Stimulated activated CD4-positive, alpha-beta T cell treated with anti-CD3 and anti-CD28 coated beads, Interleukin-2, amount 100 ng/mL, for 48 hours (primary cell): ENCODE measurements at regions not wholly inside any gene's neighbourhood (a gene's known extent, or its start where the extent isn't known, plus 50 kb on each side); places are given as distances from the start of the nearest gene placed in this dataset.
"Not testable (repeated sequence)": the region's sequence is repeated elsewhere in the genome, so short reads cannot be mapped to it uniquely, and the experiment has no call there.

Experiments used
- DNase-seq, 2 donors: peaks; one replicate each; pipeline ENCODE4 v3.0.0-alpha.2; 2020

DNA sequence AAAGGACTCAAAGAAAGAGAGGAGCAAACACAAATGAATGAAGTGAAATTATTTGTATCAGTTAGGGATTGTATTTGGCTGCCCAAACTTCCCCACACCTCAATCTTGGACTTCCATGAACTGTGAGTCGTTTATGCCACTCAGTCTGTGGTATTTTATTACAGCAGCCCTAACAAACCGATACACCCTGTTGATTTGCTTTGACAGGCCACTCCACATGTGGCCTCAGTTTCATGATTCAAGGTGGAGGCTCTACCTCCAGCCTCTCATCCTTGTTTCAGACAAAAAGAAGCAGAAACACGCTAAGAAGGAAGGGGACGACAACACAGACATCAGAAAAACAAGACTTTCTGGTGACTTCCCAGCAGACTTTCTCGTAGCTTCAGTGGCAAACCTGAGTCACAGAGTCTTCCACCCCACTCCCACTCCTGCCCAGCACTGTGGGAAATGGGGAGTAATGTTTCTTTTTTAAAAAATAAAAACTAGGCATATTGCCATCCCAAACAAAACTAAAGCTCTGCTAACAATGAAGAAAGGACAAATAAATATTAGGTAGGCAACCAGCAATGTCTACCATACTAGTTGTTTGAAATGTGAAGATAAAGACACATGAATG lies 52.2 kb upstream of the ABCA1 start:
- DNase-seq, result no peak

DNA sequence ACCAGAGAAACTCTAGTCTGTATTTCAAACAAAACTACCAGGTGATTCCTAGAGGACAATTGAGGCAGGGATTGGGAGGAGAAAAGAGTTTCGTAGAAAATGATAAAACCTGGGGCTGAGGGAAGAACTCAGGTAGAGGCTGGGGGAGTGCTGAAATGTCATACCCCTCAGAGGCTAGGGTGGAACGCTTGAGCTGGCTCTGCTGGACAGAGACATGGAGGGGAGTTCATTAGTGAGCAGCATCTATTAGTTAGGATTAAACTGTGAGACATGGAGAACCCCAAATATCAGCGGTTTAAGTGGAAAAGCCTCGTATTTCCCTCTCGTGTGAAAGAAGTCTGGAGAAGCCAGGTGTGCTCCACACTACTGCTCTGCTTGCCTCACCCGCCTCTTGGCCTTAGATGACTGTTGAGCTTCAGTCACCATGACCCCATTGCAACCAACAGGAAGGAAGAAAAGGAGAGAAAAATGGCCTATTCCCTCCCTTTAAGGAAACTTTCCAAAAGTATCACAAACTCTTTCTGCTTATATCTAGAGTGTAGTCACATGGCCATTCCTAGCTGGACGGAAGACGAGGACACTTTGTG lies 53.7 kb upstream of the ABCA1 start:
- no peak for DNase-seq

DNA sequence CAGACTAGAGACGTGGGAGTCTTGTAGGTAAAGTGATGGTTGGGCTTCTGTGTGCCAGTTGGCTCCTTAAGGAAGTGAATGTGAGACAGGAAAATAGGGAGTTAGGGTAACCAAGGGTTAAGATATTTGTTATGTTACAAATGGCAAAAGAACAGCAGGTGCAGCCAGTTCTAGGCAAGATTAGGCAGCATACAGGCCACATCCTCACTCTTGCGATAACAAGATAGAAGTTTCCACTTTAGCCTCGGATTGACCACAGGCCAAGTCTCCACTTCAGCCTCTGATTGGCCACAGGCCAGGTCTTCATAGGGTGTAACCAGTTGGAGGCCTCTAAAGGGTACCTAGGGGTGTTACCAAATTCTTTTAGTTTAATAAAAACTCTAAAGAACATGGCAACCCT lies 54.6 kb upstream of the ABCA1 start:
- no peak for DNase-seq

DNA sequence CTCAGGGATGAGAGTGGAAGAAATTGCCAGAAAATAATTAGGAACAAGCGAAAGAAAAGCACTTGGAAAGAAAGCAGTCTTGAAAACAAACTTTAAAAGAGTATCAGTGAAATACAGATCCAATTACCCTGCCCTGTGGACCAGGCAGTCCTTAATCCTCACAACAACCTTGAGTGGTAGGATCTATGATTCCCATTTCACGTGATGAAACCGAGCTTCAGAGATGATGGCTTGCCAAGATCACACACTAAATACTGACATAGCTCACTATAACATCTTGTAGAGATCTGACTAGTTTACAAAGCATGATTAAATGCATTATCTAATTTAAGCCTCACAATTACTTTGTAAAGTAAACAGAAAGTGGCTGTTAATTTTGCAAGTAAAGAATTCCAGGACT lies 55.5 kb upstream of the ABCA1 start:
- DNase-seq, result no peak

DNA sequence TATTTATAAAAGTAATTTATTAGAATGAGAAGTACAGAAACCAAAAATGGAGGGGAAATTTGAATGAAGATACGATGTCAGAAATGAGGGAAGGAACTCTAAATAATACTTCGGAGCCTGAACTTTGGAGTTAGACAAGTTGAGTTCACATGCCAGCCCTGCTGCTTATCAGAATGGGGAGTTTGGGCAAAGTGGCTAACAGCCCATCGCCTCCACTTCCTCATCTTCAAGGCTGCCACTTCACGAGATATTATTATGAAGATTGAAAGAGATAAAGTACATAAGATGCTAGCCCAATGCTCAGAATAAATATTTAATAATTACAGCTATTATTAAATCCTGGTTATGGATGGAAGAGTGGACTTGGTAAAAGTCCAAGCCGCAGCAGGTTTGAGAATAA lies 56.2 kb upstream of the ABCA1 start:
- DNase-seq, result no peak

DNA sequence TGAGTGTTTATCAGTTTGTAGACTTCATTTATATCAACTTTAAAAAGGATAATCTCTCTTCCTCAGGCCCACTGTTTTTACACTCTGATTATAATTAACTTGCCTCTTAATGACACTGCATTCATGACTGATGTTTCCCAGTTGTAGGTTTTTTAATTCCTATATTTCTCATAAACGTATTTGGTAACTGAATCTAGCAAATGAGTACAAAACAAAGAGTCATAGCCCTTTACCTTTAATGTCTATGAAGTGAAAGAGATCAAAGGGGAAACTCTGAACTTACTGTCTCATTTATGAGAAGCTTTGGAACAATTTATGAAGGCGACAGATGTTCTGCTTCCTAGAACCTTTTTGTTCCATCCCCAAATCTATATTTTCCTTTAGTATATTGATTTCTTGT lies 56.6 kb upstream of the ABCA1 start:
- no peak for DNase-seq

DNA sequence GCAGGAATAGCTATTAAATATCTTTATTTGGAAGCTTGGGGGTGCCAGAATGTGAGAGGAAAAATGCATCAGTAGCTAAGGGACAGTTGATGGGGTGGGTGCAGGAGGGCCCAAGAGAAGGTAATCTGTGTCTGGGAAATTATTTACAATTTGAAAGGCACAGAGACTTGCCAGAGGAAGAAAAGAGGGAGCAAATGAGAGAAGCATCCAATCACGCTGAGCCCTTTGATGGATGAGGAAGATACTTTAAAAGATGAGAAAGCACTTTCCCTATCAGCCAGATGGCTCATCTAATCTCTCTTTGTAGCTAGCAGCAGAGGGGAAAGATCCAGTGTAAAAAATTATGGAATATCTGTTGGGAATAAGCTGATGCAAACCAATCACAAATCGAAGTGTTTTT lies 57.0 kb upstream of the ABCA1 start:
- no peak for DNase-seq

DNA sequence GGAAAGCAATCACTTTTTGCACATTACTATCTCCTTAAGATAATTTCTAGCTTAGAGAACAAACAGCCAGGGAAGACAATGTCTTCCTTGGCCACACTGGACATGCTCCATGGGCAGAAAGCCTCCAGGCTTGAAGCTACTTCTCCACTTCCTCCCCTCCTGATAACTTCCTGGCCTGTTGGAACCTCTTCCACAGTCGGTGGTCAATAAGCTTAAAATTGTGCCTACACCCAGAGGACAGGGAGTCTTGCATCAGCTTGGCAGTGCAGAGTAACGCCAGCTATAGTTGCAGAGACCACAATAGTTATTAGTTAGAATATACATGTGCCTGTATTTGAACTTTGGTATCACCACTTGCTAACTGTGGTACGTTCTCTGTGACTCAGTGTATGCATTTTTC lies 58.1 kb upstream of the ABCA1 start:
- DNase-seq, result no peak

DNA sequence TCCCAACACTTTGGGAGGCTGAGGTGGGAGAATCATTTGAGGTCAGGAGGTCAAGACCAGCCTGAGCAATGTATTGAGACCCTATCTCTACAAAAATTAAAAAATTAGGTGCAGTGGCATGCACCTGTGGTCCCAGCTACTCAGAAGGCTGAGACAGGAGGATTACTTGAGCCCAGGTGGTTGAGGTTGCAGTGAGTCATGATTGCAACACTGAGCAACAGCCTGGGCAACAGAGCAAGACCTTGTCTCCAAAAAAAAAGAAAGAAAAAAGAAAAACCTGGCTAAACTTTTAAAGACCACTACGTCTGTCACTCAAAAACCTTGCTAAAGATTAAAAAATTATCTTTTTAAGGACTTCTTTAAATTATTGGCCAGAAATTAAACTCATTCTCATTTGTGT lies 59.8 kb upstream of the ABCA1 start:
- no peak for DNase-seq

DNA sequence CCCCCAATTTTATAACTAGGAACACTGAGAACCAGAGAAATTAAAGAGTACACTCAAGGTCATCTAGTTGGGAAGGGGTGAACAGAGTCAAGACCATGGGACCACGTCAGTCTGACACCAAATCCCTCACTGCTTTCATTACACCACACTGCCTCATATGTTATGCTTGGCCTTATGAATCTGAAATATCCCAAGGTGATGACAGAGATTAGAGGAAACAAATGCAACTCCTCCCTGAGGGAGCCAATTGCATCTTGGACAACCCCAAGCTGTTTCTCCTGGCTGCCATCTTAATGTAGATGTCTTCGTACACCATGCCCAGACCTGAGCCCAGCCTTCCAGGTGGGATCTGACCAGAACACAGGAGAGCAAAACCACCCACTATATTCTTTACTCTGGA lies 60.6 kb upstream of the ABCA1 start:
- DNase-seq, result no peak

DNA sequence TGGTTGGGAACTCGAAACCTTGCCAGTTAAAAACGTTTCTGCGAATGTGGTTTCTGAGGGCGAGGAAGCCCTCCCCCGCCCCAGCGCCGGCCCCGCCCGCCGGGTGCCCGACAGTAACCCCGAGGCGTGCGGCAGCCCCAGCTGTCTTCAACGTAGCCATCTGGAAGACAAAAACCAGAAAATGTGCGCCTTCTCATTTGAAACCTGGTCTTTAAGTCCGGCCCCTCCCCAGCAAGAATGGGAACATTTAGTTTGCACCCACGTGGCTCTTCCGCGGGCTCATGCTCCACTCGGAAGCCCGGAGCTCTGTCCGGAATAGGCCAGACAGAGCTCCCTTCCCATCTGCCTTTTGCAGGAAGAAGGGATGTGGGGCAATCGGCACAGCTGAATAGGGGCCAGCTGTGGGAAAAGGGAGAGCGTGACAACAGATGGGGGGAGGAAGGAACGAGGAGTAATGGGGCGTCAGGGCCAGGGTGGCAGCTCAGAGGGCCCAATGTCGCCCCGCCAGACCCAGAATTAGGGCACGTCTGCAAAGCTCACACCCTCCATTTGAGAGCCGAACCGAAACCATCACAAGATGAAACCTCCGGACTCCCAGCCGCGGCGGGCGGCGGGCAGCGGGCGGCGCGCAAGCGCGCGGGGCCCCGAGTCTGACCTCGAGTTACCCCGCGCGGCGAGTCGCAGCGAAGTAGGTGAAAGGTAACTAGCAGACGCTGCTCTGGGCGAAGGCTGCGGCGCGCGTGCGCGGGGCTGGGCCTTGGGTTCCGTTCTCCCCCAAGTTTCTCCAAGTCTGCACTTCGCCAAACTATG lies 63.4 kb upstream of the ABCA1 start:
- peak; percentile 71 to 72 for DNase-seq

DNA sequence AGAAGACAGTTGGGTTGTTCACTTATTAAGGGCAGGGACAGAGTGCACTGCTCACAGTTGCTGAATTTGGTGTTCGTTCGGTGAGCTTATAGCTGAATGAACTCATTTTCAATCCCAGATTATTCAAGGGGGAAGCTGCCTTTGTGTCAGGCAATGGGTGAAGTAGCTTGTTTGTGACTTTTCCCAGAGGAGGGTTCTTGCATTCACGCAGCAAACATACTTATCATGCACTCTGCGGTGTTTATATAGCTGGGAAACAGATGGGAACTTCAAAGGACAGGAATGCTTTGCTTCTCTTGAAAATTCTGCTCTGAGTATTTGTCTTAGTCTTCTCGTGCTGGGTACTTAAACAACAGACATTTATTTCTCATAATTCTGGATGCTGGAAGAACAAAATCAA lies 64.7 kb upstream of the ABCA1 start:
- DNase-seq, result no peak

DNA sequence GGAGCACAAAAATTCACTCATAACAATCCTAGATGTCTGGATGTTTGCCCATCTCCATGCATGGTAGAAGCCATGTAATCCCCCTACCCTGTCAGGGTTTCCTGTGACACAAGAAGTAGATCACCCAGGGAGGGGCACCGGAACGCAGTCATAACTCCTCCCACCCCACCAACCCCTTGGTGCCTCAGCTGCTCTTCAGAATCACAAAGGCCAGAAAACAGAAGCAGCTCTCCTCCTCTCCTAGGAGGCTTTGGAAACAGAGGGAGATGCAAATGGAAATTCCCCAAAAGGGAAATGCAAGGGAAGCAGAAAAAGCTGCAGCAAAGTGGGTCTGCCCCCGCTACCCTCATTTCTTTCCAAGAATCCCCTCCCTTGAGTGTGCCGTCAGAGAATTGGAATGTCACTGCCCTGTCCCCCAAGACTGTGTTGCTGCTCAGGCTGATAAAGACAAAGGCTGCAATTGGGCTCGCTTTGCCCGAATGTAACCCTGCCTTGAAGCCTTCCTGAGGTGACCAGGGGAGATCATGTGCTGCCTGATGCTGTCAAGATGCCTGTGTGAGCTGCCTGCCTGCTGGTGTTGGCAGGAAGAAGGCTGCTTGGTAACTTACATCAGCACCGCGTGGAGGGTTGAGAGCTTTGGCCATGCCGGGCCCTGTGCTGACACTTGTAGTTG lies 65.5 kb upstream of the ABCA1 start:
- no peak for DNase-seq

DNA sequence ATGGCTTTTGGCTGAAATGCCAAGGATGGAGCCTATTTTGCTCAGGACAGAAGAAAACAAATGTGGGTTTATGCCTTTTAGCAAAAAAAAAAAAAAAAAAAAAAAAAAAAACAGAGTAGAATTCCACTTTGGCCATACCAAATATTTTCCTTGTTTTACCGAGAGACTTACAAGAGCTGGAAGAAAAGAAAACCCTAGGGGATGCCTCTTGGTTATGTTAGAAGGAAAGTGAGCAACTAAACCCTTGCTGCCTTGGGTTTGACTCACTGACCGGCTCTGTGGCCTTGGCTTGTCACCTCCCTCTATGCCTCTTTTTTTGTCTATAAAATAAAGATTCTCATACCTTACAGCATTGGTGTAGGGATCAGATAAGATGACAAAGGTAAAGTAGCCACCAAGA lies 69.6 kb upstream of the ABCA1 start:
- no peak for DNase-seq

DNA sequence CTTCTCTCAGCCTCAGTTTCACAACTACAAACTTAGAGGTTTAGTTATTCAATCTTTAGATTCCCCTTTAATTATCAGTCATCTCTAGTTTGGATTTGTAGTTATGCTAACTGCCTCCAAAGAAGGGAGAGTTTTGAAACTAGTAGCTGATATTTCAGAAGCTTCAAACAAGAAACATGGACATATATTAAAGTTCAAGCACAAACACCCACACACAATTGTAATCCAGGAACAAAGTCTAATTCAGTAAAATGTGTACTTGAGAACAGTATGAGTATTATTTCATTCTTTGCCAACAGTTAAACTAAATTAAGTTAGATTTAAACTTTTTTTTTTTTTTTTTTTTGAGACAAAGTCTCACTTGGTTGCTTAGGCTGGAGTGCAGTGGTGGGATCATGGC lies 71.2 kb upstream of the ABCA1 start:
- DNase-seq, result no peak

DNA sequence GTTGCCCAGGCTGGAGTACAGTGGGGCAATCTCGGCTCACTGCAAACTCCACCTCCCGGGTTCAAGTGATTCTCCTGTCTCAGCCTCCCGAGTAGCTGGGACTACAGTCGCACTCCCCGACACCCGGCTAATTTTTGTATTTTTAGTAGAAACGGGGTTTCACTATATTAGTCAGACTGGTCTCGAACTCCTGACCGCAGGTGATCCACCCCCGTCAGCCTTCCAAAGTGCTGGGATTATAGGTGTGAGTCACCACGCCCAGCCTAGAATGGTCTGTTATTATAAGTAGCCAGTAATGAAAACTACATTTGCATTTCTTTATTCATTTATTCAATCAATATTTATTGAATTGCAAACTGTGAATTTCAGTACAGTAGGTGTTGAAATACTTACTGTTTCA lies 72.6 kb upstream of the ABCA1 start:
- not testable (repeated sequence) for DNase-seq

DNA sequence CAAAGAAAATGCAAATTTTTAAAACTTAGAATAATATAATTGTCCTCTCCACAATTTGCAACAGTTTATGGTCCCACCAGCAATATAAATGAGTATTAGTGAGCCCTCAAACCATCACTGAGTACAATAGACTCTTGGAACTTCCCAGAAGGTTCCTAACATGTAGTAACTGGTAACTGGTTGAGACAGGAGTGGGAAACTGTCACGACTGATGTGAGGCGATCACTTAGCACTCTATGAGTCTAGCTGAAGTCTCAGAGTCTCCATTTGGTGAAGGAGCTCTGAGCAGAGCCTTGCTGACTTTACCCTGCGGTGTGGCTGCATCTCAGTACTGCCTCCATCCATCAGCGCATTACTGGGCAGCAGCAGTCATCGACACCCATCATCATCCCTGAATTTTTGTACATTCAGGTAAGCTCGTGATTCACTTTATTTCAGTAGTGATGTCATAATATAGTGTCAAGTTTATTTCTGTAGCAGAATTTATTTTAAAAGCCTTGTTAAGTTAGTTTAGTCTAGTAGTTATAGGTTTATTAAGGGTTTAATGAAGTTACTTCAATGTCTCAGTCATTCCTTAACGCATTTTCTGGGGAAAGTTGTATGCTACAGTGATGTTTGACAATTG lies 76.6 kb upstream of the ABCA1 start:
- no peak for DNase-seq

DNA sequence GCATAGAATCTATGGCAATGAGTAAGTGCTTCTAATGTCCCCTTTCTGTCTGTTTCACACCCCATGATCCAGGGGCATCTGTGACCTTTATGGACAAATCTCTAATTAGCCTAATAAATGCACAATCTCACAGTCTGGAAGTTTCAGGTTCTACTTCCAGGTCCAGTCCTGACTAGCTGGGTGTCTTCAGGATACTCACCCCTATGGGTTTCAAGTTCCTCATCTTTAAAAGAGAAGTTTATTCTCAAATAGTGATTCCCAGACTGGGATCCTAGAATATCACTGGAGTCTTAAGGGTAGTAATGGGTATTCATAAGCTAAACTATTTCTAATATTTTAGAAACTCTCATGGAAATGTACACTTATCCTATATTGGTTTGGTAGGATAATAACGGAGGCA lies 77.2 kb upstream of the ABCA1 start:
- DNase-seq, result no peak

DNA sequence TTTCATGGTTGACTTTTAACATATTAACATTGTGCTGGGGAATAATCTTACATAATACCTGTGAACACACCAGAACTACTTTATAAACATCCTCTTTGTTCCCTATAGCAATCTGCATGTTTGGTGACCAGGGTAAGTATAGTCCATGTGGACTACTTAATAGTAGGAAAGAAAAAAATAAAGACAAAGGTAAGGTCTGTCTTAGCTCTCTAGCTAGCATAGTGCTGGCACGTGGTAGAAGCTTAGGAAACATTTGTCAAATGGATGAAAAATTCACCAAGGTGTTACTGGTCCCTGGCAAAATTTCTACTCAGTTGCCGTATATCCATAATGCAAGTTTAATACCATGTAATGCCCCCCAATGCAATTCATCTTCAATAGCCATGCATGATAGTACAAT lies 78.6 kb upstream of the ABCA1 start:
- DNase-seq, result no peak

DNA sequence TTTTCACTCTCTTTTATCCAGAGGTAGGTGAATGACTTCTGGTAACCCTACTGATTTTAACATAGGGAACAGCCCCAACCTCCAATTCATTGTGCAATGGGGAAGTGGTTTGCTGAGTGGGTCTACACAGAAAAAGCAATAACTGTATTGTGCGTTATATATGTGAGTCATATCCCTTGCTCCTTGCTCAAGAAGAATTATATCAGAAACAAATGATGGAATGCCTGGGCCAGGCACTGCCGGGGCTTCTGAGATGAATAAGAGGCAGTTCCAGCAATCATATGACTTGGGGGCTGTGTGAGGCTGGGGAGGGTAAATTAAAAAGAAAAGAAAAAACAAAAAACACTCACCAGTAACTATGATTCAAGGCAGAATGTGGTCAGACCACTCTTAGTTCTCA lies 79.2 kb upstream of the ABCA1 start:
- no peak for DNase-seq

DNA sequence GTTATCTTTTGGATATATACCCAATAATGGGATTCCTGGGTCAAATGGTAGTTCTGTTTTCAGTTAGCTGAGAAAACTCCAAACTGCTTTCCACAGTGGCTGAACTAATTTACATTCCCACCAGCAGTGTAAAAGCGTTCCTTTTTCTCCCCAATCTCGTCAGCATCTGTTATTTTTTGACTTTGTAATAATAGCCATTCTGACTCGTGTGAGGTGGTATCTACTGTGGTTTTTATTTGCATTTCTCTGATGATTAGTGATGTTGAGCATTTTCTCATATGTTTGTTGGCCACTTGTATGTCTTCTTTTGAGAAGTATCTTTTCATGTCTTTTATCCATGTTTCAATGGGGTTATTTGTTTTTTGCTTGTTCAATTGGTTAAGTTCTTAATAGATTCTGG lies 82.1 kb upstream of the ABCA1 start:
- not testable (repeated sequence) for DNase-seq

DNA sequence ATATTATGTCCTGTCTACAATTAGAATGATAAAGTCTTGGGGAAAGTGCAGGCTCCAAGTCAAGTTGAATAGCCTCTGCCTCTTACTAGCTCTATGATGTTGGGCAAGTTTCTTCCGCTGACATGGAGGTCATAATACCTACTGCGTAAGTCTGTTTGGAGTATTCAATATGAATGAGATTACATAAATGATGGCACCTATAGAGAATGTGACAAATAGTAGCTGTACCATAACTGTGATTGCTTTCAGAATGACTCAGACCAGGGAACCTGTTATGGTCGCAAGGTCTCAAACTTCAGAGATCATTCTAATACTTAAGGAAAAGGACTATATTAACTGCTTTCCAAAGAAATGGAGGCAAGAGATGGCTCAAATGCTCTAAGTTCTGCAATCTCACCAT lies 94.0 kb upstream of the ABCA1 start:
- DNase-seq, result no peak

DNA sequence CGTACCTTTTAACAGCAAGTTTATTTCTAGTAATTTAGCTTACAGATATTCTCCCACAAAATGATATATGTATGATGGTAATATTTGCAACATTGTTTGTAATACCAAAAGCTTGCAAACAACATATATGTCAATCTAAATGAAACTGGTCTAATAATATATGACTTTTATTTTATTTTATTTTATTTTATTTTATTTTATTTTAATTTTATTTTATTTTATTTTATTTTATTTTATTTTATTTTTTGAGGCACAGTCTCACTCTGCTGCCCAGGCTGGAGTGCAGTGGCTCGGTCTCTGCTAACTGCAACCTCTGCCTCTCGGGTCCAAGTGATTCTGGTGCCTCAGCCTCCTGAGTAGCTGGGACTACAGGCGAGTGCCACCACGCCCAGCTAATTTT lies 94.6 kb upstream of the ABCA1 start:
- not testable (repeated sequence) for DNase-seq

DNA sequence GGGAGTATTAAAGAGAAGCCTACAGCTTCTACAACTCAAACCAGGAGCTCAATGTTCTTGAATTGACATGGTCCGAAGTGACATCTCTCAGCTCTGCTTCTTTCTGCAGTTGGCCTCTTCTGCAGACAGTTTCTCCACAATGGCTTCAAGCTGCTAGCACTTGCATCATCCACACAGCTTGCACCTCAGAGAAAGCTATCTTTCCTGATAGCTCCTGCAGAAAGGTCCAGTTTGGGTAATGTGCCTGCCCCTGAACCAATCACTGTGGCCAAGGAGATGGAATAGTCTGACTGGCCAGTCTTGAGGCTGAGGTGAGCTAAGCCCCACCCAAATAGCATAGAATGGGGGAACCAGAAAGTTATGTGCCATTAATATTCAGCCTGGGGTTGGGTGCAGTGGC lies 95.8 kb upstream of the ABCA1 start:
- no peak for DNase-seq
